Chondrocyte (in vitro differentiated cells): ENCODE measurements at regions not wholly inside any gene's neighbourhood (a gene's known extent, or its start where the extent isn't known, plus 50 kb on each side); places are given as distances from the start of the nearest gene placed in this dataset.

Experiments
- DNase-seq: peaks from one replicate; pipeline ENCODE4 v3.0.0; 2021; ENCODE audit warnings: mixed read lengths, low spot score
- H3K27ac Mint-ChIP-seq: one replicate; pipeline ENCODE4 v1.8.0; 2021; ENCODE audit warnings: mild to moderate bottlenecking, moderate library complexity, mixed read lengths; ENCODE audit not compliant: unreplicated experiment
- H3K27me3 Mint-ChIP-seq: 2 replicates; pipeline ENCODE4 v1.8.0; 2021; ENCODE audit warnings: low read depth, mixed read lengths
- H3K36me3 Mint-ChIP-seq: 2 replicates; pipeline ENCODE4 v1.8.0; 2021; ENCODE audit warnings: low read depth, mixed read lengths
- H3K4me1 Mint-ChIP-seq: 2 replicates; pipeline ENCODE4 v1.8.0; 2021; ENCODE audit warnings: low read depth, mild to moderate bottlenecking, mixed read lengths
- H3K4me3 Mint-ChIP-seq: one replicate; pipeline ENCODE4 v1.8.0; 2021; ENCODE audit warnings: mild to moderate bottlenecking, moderate library complexity, mixed read lengths; ENCODE audit not compliant: unreplicated experiment
- H3K9me3 Mint-ChIP-seq: 2 replicates; pipeline ENCODE4 v1.8.0; 2021; ENCODE audit warnings: low read depth, mixed read lengths
- TF ChIP-seq, protein P1 (sequence below): fragments of 200-600 bp; sonication (generic); IDR thresholded peaks from 2 replicates; pipeline ENCODE4 v1.5.0; 2021; ENCODE audit warnings: antibody characterized with exemption, mild to moderate bottlenecking, moderate library complexity

DNA sequence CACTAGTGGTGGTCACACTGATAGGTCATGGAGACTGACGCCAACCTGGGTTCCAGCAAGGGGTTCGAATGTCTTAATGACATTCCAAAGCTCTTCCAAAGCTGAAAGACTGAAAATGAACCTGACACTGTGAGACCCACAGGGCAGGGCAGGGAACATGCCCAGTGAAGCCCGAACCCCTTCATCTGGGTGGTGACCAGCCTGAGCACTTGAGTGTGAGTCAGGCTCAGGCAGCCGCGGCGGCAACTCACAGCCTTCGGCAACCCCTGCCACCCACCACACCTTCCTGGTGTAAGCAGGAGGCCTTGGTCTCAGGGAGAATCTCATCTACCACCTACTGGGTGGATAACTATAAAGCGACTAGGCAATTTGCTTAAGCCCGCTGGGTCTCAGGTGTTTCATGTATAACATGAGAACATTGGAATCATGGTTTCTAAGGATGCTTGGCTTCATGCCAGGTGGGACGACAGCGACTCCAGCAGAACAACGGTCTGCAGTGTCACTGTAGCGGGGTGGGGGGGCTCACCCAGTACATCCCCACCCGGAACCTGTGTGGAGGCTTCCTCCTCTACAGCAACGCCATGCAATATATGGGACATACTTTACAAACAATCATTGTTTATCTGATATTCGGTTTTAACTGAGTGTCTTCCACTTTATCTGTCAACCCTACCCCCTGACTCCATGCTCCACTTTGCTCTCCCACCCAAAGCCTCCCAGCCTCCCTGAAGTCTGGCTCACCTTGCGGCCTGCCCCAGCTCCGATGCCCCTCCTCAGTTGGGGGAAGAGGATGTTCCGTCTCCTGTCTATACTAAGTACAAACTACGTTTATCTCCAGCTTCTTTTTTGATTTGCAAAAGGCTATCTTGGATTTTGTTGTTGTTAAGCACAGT is 125.0 kb upstream of the MEF2A start:
- no peaks in the 10 kb centered on the region for H3K27me3 Mint-ChIP-seq
- H3K27ac Mint-ChIP-seq = peak overlapping the region; percentile 97
- DNase-seq = no peak
- H3K4me1 Mint-ChIP-seq = peaks cover 71% of the 10 kb centered on the region
- TF ChIP-seq, protein P1, sequence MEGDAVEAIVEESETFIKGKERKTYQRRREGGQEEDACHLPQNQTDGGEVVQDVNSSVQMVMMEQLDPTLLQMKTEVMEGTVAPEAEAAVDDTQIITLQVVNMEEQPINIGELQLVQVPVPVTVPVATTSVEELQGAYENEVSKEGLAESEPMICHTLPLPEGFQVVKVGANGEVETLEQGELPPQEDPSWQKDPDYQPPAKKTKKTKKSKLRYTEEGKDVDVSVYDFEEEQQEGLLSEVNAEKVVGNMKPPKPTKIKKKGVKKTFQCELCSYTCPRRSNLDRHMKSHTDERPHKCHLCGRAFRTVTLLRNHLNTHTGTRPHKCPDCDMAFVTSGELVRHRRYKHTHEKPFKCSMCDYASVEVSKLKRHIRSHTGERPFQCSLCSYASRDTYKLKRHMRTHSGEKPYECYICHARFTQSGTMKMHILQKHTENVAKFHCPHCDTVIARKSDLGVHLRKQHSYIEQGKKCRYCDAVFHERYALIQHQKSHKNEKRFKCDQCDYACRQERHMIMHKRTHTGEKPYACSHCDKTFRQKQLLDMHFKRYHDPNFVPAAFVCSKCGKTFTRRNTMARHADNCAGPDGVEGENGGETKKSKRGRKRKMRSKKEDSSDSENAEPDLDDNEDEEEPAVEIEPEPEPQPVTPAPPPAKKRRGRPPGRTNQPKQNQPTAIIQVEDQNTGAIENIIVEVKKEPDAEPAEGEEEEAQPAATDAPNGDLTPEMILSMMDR = no peak
- H3K9me3 Mint-ChIP-seq = no peaks in the 10 kb centered on the region
- no peak overlapping the region for H3K4me3 Mint-ChIP-seq
- no peaks in the 10 kb centered on the region for H3K36me3 Mint-ChIP-seq

DNA sequence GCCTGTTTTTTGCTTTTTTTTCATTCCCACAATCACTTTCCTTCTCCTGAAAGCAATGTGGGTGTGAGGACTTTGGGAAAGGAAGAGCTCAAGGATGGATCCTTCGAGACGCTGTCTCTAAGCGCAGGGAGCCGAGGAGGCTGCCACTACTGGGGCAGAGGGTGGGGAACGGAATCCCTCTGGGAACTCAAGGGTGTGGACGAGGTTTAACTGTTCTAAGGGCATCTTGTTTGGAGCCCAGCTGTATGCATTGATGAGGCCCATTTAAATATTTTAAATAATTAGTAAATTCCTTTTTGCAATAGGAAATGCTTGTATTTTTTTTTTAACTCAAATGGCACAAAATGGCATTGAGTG is 124.4 kb upstream of the MEF2A start:
- Mint-ChIP-seq H3K9me3 (no peaks in the 10 kb centered on the region), H3K4me3 (no peak overlapping the region), H3K27me3 (no peaks in the 10 kb centered on the region), H3K4me1 (peaks cover 66% of the 10 kb centered on the region), H3K27ac (peak overlapping the region; percentile 97), H3K36me3 (no peaks in the 10 kb centered on the region)
- TF ChIP-seq, protein P1 = no peak
- no peak for DNase-seq

DNA sequence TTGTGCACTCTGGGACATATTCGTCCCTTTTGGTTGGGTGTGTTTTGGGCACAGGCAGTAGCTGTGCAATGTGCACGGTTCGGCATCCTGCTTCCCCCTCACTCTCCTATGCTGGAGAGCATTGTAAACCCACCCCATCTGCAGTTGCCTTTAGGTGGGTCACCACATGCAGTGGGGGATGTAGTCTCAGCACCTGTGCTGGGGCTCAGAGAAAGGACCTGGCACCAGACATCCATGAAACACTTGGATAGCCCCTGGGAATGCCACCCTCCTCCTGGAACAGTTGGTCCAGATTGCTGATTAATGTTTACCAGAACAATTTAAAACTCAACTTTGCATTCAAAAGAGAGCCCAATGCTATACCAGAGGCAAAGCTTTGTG is 123.9 kb upstream of the MEF2A start:
- peak overlapping the region; percentile 17 for H3K4me3 Mint-ChIP-seq

DNA sequence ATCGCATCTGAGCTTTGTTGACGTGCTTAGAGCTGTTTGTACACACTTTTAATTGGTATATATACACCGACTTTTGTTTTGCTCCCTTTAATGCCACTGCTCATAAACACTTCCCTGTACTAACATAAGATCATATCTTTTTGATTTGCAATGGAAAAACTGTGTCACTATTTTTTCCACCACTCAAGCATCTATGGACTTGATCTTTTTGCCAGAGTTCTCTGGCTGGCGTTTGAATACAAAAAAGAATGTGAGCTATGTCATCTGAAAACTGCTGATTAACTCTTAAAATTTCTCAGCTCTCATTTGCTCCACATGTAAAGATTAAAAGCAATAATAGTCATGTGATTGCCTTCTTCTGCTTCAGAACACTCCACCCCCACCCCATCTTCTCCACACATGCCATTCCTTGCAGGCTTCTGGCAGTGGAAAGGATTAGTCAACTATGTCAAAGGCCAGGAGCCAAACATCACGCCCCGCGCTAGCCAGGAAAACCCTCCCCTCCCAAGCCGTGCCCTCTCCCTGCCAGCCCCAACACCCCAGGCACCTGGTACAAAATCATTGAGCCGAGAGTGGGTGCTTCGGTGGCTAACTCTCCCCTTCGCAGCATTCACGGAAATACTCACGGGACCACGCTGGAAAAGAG is 123.4 kb upstream of the MEF2A start:
- Mint-ChIP-seq H3K9me3 (no peaks in the 10 kb centered on the region), H3K4me3 (no peak overlapping the region), H3K36me3 (no peaks in the 10 kb centered on the region), H3K27me3 (no peaks in the 10 kb centered on the region), H3K4me1 (peaks cover 60% of the 10 kb centered on the region), H3K27ac (peak overlapping the region; percentile 97)
- DNase-seq = no peak
- TF ChIP-seq, protein P1 = no peak

More for the DNA sequence above, 123.9 kb upstream of the MEF2A start:
- no peaks in the 10 kb centered on the region for H3K27me3 Mint-ChIP-seq
- no peak for DNase-seq
- no peaks in the 10 kb centered on the region for H3K9me3 Mint-ChIP-seq
- TF ChIP-seq, protein P1 = no peak
- peak overlapping the region; percentile 97 for H3K27ac Mint-ChIP-seq
- H3K4me1 Mint-ChIP-seq = peaks cover 66% of the 10 kb centered on the region
- H3K36me3 Mint-ChIP-seq = no peaks in the 10 kb centered on the region

DNA sequence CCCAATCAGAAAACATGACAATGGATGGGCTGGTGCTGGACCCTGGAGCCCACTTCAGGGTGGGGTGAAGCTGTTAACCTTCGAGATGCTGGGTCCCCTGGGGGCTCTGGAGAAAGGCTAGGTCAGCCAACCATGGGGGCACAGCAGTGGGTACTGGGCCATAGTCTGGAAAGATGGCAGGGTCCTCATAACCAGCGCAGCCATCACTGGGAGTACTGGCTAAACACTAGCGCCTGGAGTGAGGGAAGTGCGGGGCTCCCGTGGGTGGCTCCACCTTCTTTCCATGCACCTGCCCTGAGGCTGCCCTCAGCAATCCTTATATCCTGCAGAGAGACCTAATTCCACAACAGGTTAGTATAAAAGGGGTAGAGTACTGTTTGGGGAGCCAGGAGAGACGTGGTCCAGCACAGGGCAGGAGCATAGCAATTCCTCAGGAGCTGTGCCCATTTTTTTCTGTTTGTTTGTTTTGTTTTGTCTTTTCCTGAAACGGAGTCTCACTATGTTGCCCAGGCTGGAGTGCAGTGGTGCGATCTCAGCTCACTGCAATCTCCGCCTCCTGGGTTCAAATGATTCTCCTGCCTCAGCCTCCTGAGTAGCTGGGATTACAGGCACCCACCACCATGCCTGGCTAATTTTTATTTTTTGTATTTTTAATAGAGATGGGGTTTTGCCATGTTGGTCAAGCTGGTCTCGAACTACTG is 122.6 kb upstream of the MEF2A start:
- Mint-ChIP-seq H3K9me3 (no peaks in the 10 kb centered on the region), H3K4me1 (peaks cover 60% of the 10 kb centered on the region), H3K4me3 (no peak overlapping the region), H3K36me3 (no peaks in the 10 kb centered on the region), H3K27me3 (no peaks in the 10 kb centered on the region), H3K27ac (peak overlapping the region; percentile 97)
- DNase-seq = no peak
- TF ChIP-seq, protein P1 = no peak
